ENCODE measurements at regions not wholly inside any gene's neighbourhood (a gene's known extent, or its start where the extent isn't known, plus 50 kb on each side); places are given as distances from the start of the nearest gene placed in this dataset.

GRCh38 chr4:71081192-71081591 is 87.7 kb downstream of the DCK start:
- no peak for DNase-seq

- no peak for DNase-seq
Measured at GRCh38 chr4:71093745-71094144, 100.3 kb downstream of the DCK start.

GRCh38 chr4:71094201-71094600 is 100.8 kb downstream of the DCK start:
- DNase-seq, result no peak

GRCh38 chr4:71095141-71095540 is 101.7 kb downstream of the DCK start:
- DNase-seq, result no peak

- no peak for DNase-seq
Measured at GRCh38 chr4:71095545-71095944, 102.1 kb downstream of the DCK start.

- no peak for DNase-seq
Measured at GRCh38 chr4:71107726-71108125, 114.3 kb downstream of the DCK start.

GRCh38 chr4:71110499-71110898 is 117.0 kb downstream of the DCK start:
- peak; percentile 65 for DNase-seq

- peak; percentile 58 for DNase-seq
Measured at GRCh38 chr4:71111133-71111532, 117.7 kb downstream of the DCK start.

GRCh38 chr4:71113294-71113693 is 119.8 kb downstream of the DCK start:
- DNase-seq, result no peak

- DNase-seq, result no peak
Measured at GRCh38 chr4:71120831-71121524, 127.5 kb downstream of the DCK start.

GRCh38 chr4:71123951-71124350 is 130.5 kb downstream of the DCK start:
- no peak for DNase-seq

- DNase-seq, result no peak
Measured at GRCh38 chr4:71125137-71125536, 131.7 kb downstream of the DCK start.

GRCh38 chr4:71126719-71127118 is 133.3 kb downstream of the DCK start:
- no peak for DNase-seq

GRCh38 chr4:71130827-71131603 is 137.6 kb downstream of the DCK start:
- DNase-seq, result no peak

GRCh38 chr4:71132486-71132885 is 139.0 kb downstream of the DCK start:
- no peak for DNase-seq

- DNase-seq, result no peak
Measured at GRCh38 chr4:71133491-71133890, 140.0 kb downstream of the DCK start.

GRCh38 chr4:71136071-71136470 is 142.6 kb downstream of the DCK start:
- no peak for DNase-seq

GRCh38 chr4:71138007-71138615 is 144.7 kb downstream of the DCK start:
- DNase-seq, result no peak

GRCh38 chr4:71140563-71140962 is 147.1 kb downstream of the DCK start:
- no peak for DNase-seq

GRCh38 chr4:71141125-71141524 is 147.7 kb downstream of the DCK start:
- DNase-seq, result no peak

GRCh38 chr4:71147261-71147660 is 153.8 kb downstream of the DCK start:
- no peak for DNase-seq

- DNase-seq, result no peak
Measured at GRCh38 chr4:71148545-71148944, 155.1 kb downstream of the DCK start.

GRCh38 chr4:71151054-71151453 is 157.6 kb downstream of the DCK start:
- DNase-seq, result no peak

GRCh38 chr4:71156616-71157015 is 163.2 kb downstream of the DCK start:
- DNase-seq, result no peak

All from NCI-H2029 (cell line).